HG02970 (cell line): ENCODE measurements at regions not wholly inside any gene's neighbourhood (a gene's known extent, or its start where the extent isn't known, plus 50 kb on each side); places are given as distances from the start of the nearest gene placed in this dataset.

ENCODE experiments used
- ATAC-seq: cut with Tn5 transposase; IDR thresholded peaks from one replicate; pipeline ENCODE4 v1.9.1; 2021; ENCODE audit warnings: mild to moderate bottlenecking, moderate library complexity, moderate number of reproducible peaks; ENCODE audit not compliant: unreplicated experiment, low FRiP score

DNA sequence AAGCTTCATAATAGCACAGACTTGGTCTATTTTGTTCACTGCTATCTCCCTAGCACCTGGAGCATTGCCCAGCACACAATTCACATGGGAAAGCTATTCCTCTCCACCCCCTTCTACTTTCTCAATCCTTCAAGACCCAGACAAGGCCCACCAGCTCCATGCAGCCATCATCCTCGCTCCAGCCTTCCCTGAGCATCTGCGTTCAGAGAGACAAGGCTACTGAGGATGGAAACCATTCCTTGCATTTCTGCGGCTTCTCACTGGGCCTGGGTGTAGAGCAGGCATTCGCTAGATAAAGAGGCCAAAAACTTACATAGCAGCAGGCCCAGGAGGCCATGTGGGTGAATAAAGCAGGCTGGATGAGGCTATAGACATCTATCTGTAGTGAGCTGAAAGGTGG is 530.8 kb downstream of the BUD13 start:
- ATAC-seq: no peak

DNA sequence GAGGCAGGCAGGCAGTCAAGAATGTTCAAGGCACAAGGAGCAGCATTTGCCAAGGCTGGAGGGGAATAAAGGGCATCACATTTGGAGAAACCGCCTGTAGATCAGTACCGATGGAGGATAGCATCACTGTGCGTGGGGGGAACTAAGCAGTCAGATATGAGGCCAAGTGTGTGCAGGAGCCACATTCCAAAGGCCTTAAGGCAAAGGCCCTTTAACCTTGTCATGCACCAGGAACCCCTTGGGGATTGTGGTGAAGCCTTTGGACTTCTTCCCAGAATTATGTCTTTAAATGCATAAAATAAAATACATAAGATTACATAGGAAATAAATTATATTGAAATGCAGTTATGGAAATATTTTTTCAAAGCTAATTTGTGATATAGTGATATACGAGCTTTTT is 532.1 kb downstream of the BUD13 start:
- ATAC-seq: no peak

DNA sequence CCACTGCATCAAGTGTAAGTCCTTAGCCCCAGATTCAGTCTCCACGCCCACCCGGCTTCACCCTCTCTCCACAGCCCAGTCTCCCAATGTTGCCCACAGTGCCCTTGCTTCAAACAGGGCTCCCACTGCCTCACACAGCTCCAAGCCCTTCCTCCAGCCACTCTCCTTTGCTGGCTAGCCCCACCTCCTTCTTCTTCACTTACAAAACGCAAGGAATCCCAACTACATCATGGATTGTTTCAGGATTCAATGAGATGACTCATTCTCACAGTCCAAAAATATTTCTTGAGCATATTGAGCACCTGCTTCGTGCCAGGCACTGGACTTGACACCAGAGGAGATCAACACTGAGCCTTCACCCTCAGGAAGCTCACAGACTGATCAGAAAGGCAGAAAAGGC is 533.5 kb downstream of the BUD13 start:
- ATAC-seq: no peak

DNA sequence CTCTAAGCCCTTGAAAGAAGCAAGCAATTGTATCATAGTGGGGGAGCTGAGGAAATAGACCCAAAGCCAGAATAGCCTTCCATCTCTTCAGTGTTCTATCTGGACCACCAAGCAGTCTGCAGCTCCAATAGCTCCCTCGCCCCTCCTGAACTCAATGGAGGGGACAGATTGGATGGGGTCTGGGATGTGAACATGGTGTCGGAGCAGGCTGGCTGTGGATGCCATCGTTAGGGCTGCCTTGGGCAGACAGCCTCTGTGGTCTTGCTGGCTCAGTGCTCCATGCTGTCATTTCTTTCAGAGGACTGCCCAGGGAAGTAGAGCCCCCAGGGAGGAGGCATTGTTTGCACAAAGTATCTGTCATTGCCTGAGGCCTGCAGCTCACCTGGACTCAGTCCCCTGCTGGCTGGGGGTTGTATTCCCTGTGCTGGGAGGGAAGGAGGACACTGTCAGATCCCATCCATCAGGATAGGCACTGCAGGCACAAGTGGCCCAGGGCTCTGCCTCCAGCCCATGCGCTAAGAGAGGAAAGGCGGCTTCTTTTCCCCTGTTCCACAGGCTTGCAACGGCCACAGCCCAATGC is 537.7 kb downstream of the BUD13 start:
- ATAC-seq: no peak

DNA sequence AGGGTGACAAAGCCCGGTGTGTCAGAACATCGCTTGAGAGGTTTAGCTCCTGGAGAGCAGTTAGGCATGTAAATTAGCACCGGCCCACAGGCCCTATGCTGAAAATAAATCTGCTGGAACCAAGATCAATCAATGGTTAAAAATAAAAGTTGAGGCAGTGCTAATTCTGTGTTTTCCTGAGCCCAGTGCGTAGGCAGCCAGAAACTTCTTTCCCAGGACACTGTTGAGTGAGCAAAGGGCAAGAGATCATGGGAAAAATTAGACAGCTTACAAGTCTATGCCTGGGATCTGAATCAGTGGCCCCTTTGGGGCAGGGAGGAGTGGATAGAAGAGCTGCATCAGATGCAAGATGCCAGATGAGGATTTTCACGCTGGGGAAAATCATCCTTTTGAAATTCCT is 539.2 kb downstream of the BUD13 start:
- ATAC-seq: no peak

DNA sequence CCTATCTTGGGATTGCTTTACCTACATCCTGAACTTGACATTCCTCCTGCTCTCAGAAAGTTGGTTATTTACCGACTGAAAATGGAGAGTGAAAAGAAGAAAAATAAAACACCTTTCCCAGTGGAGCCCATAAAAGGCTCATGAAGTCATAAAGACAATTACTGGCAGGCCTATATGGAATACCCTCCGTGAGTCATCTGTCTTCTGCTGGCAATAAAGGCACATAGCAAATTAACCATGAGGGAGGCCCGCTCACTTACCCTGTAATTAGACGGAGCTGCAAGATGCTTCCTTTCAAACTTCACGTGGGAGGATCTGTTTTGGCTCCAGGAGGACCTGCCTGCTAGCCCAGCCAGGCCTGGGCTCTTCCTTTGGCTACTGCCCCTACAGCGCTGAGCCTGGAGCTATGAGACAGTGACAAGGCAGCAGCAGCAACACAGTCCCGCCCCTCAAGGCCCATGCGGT is 540.4 kb downstream of the BUD13 start:
- no peak for ATAC-seq

GRCh38 chr11:116231543-116231942 is 541.2 kb downstream of the BUD13 start:
- ATAC-seq: no peak

DNA sequence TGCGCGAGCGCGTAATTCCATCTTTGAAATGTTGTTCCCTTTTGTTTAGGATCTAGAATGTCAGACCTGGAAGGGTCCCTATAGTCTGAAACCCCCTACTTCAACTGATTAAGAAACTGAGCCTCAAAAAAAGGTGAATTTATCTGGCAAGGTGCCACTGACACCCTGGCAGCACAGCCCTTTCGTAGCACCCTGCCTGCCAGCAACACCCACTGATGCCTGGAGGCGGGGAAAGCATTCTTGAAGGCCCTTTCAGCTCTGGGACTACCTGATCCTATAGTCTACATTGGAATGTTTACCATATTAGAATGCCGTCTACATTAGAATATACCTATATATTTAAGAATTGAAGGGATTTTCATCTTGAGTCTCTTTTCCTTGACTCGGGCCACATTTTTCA is 542.3 kb downstream of the BUD13 start:
- no peak for ATAC-seq

- ATAC-seq: no peak
Observed at GRCh38 chr11:116229236-116229970, 543.4 kb downstream of the BUD13 start.

DNA sequence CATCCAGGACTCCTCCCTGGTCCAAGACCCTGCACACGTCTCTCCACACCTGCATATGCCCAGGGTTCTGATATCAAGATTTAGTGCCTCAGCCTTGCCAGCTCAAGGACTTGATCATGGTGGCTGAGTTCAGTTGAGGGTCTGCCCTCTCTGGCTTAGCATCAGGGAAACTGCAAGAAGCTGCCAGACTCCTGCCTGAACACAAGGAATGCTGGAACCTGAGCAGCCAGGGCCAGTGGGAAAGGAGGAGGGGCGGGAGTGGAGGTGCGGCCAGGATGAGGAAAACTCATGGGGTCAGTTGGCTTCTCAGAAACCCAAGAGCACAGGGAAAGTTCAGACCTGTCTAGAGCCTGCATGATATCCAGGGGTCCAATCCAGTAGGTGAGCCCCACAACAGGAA is 546.1 kb downstream of the BUD13 start:
- no peak for ATAC-seq

GRCh38 chr11:116225784-116226585 is 546.8 kb downstream of the BUD13 start:
- no peak for ATAC-seq

DNA sequence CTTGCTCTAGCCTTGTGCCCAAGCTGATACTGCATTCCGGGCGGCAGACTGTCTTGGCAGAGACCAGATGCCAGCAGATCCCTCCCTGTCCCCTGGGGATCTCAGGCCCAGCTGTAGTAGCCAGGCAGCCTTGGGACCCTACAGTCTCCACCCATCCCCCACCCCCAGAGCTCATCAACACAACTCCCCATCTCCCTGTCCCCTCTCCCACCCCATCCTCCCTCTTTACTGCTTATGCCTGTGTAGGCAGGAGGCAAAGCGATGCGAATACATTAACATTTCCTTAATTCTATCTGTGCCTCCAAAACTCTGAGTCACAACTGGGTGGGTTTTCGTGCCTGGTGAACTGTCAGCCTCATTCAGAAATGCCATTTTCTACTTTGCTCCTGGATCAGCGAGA is 547.6 kb downstream of the BUD13 start:
- ATAC-seq: no peak

GRCh38 chr11:116224889-116225200 is 547.9 kb downstream of the BUD13 start:
- no peak for ATAC-seq

GRCh38 chr11:116224154-116224888 is 548.5 kb downstream of the BUD13 start:
- no peak for ATAC-seq

DNA sequence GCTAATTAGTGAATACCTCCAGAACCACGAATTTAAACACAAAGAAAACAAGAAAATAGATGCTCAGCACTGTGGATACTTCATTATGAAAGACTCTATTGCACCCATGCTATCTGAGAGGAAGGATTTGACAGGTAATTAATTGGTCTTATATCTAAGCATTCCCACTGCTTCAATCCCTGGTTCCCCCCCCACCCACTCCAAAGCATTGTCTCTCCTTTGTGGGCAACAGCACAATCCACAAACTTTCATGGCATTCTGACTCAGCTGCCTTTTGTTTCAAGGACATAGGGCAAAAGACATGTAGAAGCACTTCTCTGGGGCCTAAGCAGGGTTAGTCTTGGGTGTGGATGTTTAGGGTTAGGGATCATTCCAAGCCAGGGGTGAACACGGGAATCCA is 551.4 kb downstream of the BUD13 start:
- ATAC-seq: no peak

- ATAC-seq: no peak
Observed at GRCh38 chr11:116219171-116219635, 553.6 kb downstream of the BUD13 start.

DNA sequence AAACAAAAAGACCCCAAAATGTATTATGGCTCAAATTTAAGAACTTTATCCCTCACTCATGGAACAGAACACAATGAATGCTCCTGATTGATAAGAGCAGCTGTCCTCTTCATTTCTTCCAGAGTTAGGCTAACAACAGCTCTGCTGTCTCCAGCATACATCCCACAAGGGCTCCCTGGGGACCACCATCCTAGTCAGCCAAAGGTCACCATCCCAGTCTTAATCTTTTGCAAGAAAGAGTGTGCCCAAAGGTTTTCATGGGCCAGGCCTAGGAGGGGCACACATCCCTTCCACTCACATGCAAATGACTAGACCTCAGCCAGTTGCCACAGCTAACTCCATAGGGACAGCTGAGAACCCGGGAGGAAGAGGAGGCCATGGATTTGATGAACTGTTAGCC is 555.3 kb downstream of the BUD13 start:
- ATAC-seq: no peak

- ATAC-seq: no peak
Observed at GRCh38 chr11:116217006-116217405, 555.8 kb downstream of the BUD13 start.

GRCh38 chr11:116215471-116216113 is 557.2 kb downstream of the BUD13 start:
- ATAC-seq: no peak

DNA sequence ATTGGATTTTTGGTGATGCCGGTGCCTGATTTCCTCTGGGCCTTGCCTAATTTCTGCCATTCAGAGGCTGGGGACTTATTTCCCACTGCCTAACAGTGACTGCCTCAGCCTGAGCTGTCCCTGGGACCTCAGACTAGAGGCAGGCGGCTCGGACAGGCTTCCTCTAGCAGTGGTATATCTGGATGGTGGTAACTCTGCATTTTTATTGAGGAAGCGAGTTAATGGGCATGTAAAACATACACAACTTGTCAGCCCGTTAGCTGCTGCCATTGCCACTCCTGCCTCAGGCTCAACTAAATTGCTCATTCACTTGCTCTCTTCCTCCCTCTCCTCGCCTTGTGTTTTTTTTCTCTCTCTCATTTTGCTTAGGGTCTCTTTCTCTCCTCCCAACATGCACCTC is 561.6 kb downstream of the BUD13 start:
- ATAC-seq: no peak
